Calu3 (cell line): ENCODE measurements at regions not wholly inside any gene's neighbourhood (a gene's known extent, or its start where the extent isn't known, plus 50 kb on each side); places are given as distances from the start of the nearest gene placed in this dataset.

Experiments used
- BruUV-seq: library from RNA; stranded (reverse); fragments of 400-500 nt; replicated peaks from 2 replicates; lab custom pipeline; 2021; lab: Mats Ljungman, UMichigan
- CTCF ChIA-PET: fragments of 300-600 bp; sonication (Branson Sonifier 250); formaldehyde crosslinking; loops from one replicate; lab custom pipeline; 2022; ENCODE audit warnings: antibody characterized with exemption; lab: Charles Lee
- DNase-seq: peaks from one replicate; pipeline ENCODE4 v3.0.0; 2022
- H3K27ac Mint-ChIP-seq: one replicate; pipeline ENCODE4 v1.8.0; 2022; ENCODE audit warnings: mixed read lengths; ENCODE audit not compliant: unreplicated experiment
- H3K27me3 Mint-ChIP-seq: one replicate; pipeline ENCODE4 v1.8.0; 2022; ENCODE audit warnings: mixed read lengths; ENCODE audit not compliant: unreplicated experiment
- H3K36me3 Mint-ChIP-seq: one replicate; pipeline ENCODE4 v1.8.0; 2022; ENCODE audit warnings: mild to moderate bottlenecking, moderate library complexity, mixed read lengths; ENCODE audit not compliant: insufficient read depth, unreplicated experiment
- H3K4me1 Mint-ChIP-seq: one replicate; pipeline ENCODE4 v1.8.0; 2022; ENCODE audit warnings: mild to moderate bottlenecking, low read depth, mixed read lengths; ENCODE audit not compliant: unreplicated experiment
- H3K4me3 Mint-ChIP-seq: one replicate; pipeline ENCODE4 v1.8.0; 2022; ENCODE audit warnings: mild to moderate bottlenecking, low read depth, moderate library complexity, mixed read lengths; ENCODE audit not compliant: unreplicated experiment
- H3K9me3 Mint-ChIP-seq: one replicate; pipeline ENCODE4 v1.8.0; 2022; ENCODE audit warnings: low read depth, mixed read lengths; ENCODE audit not compliant: unreplicated experiment
- intact Hi-C: fragments of 100-400 bp; cut with micrococcal nuclease; formaldehyde crosslinking; loops from one replicate; pipeline ENCODE4 v1.10.0; 2022; ENCODE audit not compliant: unreplicated experiment
- TF ChIP-seq, protein P1 (sequence below): fragments of 200-600 bp; IDR thresholded peaks from one replicate; pipeline ENCODE4 v1.8.0; 2022; ENCODE audit warnings: antibody characterized with exemption; ENCODE audit not compliant: unreplicated experiment

DNA sequence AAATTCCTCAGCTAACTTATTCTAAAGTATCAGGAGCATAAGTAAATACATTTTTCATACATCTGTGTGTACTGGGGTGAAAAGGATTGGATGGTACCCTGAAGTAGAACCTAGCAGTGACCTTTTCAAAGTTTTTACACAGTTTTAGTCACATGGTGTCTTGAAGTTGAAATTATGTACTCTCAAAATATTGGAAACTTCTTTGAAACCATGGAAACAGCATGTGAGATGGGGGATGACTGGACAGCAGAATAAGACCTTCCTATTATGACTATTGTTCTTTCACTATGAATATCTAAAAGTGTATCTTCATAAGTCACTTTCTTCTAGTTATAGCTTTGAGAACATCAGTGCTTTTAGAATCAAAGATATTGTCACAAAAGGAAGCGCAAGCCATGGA, 301.5 kb upstream of the ELAVL2 start:
- DNase-seq = no peak
- CTCF ChIA-PET = no interaction called here

DNA sequence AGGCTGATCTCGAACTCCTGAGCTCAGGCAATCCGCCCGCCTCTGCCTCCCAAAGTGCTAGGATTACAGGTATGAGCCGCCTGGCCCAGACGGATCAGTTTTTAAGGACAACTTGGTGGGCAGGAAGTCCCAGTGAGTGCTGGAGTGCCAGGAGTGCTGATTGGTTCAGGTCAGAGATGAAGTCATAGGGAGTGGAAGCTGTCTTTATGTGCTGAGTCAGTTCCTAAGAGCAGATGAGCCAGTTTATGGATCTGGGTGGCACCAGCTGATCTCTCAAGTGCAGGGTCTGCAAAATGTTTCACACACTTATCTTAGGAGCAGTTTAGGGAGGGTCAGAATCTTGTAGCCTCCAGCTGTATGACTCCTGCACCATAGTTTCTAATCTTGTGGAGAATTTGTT, 292.1 kb upstream of the ELAVL2 start:
- no peaks in the 10 kb centered on the region for H3K36me3 Mint-ChIP-seq
- CTCF ChIA-PET = no interaction called here
- H3K27me3 Mint-ChIP-seq = no peaks in the 10 kb centered on the region
- no peak overlapping the region for H3K4me3 Mint-ChIP-seq
- intact Hi-C loops = no loop called here
- H3K4me1 Mint-ChIP-seq = no peaks in the 10 kb centered on the region
- DNase-seq = no peak
- TF ChIP-seq, protein P1, sequence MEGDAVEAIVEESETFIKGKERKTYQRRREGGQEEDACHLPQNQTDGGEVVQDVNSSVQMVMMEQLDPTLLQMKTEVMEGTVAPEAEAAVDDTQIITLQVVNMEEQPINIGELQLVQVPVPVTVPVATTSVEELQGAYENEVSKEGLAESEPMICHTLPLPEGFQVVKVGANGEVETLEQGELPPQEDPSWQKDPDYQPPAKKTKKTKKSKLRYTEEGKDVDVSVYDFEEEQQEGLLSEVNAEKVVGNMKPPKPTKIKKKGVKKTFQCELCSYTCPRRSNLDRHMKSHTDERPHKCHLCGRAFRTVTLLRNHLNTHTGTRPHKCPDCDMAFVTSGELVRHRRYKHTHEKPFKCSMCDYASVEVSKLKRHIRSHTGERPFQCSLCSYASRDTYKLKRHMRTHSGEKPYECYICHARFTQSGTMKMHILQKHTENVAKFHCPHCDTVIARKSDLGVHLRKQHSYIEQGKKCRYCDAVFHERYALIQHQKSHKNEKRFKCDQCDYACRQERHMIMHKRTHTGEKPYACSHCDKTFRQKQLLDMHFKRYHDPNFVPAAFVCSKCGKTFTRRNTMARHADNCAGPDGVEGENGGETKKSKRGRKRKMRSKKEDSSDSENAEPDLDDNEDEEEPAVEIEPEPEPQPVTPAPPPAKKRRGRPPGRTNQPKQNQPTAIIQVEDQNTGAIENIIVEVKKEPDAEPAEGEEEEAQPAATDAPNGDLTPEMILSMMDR = no peak
- H3K9me3 Mint-ChIP-seq = peaks cover 9% of the 10 kb centered on the region
- no TSS peak for BruUV-seq
- no peak overlapping the region for H3K27ac Mint-ChIP-seq

More for the DNA sequence above, 301.5 kb upstream of the ELAVL2 start:
- no peaks in the 10 kb centered on the region for H3K27me3 Mint-ChIP-seq
- TF ChIP-seq, protein P1 = no peak
- H3K27ac Mint-ChIP-seq = no peak overlapping the region
- H3K4me1 Mint-ChIP-seq = no peaks in the 10 kb centered on the region
- H3K36me3 Mint-ChIP-seq = no peaks in the 10 kb centered on the region
- intact Hi-C loops = no loop called here
- H3K4me3 Mint-ChIP-seq = no peak overlapping the region
- peaks cover 6% of the 10 kb centered on the region for H3K9me3 Mint-ChIP-seq
- no TSS peak for BruUV-seq

DNA sequence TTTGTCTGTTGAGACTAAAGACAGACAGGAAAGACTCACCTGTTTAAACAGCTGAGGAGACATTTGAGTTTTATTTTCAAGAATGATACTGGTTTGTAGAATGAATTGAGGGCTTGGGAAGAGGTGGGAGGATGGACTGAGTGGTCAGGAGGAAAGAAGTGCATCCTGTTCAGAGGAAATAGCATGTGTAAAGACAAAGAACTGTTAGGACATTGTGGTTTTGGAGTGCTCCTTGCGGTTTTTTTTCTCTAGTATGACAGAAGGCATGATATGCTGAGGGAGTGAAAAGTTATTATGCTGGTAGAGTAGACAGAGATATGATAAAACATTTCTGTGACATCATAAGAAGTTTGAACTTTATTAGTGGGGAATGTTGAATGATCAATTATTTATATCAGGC, 270.7 kb upstream of the ELAVL2 start:
- intact Hi-C loops = no loop called here
- Mint-ChIP-seq H3K4me3 (no peak overlapping the region), H3K4me1 (no peaks in the 10 kb centered on the region), H3K27ac (no peak overlapping the region), H3K27me3 (no peaks in the 10 kb centered on the region), H3K9me3 (peaks cover 12% of the 10 kb centered on the region), H3K36me3 (no peaks in the 10 kb centered on the region)
- TF ChIP-seq, protein P1 = no peak
- CTCF ChIA-PET = no interaction called here
- no TSS peak for BruUV-seq
- DNase-seq = no peak

DNA sequence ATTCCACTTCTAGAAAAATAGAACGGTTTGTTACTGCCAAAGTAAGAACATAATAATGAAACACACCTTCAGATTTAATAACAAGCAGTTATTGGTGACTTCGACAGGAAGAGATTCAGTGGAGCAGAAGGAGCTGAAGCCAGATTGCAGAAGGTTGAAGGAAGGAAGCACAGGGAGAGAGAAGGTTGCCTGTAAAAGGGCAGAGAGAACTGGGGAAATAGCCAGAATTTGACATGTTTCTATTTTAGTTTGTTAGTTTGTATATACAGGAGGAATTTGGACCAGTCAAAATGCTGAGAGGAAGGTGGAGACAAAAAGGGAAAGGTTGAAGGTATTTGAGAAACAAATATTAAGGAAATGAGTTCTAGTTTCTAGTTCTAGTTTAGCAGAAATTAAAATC, 269.2 kb upstream of the ELAVL2 start:
- intact Hi-C loops = no loop called here
- CTCF ChIA-PET = no interaction called here
- TF ChIP-seq, protein P1 = no peak
- Mint-ChIP-seq H3K9me3 (peaks cover 6% of the 10 kb centered on the region), H3K4me1 (no peaks in the 10 kb centered on the region), H3K36me3 (no peaks in the 10 kb centered on the region), H3K27ac (no peak overlapping the region), H3K27me3 (no peaks in the 10 kb centered on the region), H3K4me3 (no peak overlapping the region)
- no peak for DNase-seq
- no TSS peak for BruUV-seq
